NCI-H2081 treated with DMSO at 0.1 percent for 48 hours (cell line): ENCODE measurements at regions not wholly inside any gene's neighbourhood (a gene's known extent, or its start where the extent isn't known, plus 50 kb on each side); places are given as distances from the start of the nearest gene placed in this dataset.

Experiments used
- DNase-seq: peaks from one replicate; lab custom pipeline; 2025; lab: John Stamatoyannopoulos, UW

DNA sequence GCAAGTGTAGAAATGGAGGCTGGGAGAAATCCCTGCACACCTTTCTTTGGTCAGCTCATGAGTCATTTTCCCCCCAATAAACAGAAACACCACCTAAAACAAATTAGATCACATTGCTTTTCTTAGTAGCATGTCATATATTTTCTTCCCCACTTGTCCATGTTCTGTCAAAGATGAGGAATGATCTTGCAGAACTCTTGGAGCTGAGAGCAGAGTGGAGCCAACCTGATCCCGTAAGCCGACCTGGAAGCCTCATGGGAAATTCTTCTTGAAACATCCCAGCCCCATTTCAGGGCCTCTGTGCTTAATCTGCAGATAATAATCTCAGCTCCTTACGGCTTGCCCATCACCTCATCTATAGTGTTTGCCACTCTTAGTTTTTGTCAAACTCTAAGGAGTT lies 284.6 kb upstream of the ELAC2 start:
- no peak for DNase-seq

DNA sequence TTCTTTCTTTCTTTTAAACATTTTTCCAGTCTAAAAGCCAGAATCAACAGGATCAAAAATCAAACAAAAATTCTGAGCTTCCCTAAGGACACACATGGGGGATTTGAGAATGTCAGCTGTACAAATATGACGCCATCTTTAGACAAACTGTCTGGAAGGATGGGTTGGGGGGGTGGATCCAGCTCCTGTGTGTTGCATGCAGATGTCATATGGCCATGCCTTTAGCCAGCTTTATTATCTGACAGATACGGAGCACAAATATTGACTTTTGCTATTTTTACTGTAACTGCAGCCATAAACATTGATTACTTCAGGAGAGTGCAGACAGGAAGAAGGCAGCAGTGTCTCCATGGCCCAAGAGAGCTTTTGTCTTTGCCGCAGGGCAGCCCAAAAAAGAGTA lies 279.4 kb upstream of the ELAC2 start:
- peak; percentile 22 for DNase-seq

DNA sequence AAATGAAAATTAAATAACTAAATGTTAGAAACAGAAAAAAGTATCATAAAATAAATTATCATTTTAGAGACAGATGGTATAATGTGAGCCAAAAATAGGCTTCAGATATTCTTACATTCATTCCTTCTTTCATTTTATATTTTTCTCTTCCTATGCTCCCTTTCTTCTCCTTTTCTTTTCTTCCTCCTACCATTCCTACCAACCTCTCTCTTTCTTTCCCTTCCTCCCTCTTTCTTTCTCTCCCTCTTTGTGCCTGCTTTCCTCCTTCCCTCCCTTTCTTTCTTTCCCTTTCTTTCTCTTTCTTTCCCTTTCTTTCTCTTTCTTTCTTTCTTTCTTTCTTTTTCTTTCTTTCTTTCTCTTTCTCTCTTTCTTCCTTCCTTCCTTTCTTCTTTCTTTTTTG lies 275.6 kb upstream of the ELAC2 start:
- DNase-seq = no peak

DNA sequence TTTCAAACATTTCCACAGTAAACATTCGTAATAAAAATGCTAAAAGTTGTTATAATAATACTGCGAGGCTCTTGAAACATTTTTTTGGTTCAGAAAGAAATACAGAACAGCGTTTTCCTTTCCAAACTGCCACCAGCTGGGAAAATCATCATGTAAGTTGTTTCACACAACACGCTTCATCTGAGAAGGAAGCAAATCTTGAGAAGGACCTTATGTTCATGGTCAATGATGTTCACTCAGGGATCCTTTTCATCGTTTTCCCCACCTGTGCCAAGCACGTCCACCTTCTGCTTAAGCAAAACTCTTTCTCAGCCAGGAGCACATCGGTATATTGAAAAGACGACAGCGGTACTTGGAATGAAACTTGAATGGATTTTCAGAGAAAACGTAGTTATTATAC lies 274.5 kb upstream of the ELAC2 start:
- no peak for DNase-seq

DNA sequence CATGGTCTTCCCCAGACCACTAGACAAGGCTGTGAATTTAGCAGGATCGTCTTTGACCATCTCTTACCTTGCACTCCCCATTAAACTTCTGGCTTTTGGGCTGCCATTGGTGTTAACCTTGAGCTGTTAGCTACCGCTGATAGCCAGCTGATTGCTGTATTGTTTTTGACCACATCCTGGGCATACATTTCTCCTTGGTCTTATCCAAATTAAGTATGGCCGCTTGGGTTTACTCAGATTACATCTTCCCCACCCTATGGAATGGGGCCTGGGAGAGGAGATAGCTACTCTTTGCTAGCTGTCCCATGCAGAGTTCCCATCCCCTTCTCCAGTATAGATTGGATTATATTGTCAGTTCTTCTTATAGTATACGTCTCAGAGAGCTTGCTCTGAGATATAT lies 270.4 kb upstream of the ELAC2 start:
- no peak for DNase-seq

DNA sequence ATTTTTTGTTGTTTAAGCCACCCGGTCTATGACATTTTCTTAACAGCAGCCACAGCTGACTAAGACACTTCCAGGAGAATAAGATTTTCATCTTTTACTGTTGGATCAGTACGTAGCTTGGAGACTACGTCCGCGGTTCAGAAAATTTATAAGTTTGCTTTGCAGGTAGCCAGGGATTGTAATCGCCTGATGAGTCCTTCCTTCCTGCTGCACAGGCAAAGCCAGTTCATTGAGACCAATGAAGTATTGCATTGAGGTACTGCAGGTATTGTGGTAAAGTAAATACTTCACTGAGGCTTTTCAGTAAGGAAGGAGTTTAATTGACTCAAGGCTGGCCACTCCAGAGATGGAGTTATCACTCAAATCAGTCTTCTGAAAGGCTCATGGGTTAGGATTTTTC lies 269.4 kb upstream of the ELAC2 start:
- no peak for DNase-seq

DNA sequence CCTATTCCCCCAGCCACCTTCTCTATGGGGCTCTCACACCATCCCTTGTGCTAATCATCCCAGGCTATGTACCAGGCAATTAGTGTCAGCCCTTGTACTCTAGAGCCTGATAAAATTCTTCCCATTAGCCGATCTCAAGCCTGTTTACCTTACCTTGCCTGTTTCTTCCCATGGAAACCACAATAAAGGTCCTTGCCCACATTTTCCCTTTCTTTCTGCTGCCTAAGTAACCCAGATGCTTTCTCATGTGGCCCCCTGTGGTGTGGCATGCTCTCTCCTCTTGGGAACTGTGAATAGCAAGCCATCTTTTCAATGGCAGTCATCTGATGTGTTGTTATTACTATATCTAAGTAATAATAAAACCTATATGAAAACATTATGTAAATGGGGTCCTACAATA lies 265.8 kb upstream of the ELAC2 start:
- no peak for DNase-seq

DNA sequence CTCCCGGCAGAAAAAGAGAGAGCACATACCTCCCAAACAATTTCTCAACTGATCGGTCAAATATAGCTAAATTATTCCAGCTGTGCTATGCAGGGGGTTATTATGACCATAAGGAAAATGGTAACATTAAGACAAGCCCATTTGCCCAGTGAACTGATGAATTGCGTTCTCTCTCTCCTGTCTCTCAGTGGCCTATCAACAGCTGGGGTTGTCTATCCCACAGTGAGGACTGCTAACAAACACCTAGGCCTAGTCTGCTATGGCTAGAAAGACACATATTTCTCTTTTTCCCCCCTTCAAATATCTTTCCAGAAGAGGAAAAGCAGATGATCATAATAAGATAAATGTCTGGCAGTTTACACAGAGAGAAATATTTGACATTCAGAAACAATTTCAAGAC lies 263.8 kb upstream of the ELAC2 start:
- no peak for DNase-seq

DNA sequence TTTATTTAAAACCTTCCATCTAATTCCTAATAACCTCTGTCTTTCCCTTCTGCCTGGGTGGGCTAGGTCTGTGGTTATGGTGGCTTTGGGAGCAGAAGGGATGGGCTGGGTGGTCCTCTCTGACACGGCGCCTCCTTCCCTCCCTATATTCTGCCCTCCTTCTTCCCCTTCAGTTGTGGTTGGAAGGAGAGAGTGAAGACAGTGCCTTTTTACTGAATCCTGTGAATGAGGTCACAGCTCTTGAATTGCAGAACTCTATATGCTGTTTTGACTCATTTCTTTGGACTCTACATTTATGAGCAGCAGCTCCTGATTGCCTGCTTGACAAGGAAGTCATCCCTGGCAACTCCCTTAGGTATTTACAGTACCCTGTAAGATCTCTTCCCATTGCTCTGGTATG lies 256.0 kb upstream of the ELAC2 start:
- DNase-seq = no peak

DNA sequence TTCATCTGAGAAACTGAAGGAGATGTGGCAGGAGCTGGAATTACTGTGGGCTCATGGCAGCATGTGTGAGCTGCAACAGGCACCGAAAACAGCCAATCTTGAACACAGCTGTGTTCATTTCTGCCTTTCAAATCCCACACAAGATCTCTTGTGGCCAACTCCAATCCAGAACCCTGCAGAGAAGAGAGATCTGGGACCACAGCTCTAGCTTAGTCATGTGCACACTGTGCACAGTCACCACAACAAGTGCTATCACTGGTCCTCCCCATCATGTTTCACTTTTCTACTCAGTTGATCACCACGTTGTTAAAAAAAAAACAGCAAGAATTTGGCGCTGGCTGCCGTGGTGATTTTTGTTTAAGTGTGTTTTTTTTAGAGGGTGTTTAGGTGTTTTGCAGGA lies 254.5 kb upstream of the ELAC2 start:
- DNase-seq = no peak

DNA sequence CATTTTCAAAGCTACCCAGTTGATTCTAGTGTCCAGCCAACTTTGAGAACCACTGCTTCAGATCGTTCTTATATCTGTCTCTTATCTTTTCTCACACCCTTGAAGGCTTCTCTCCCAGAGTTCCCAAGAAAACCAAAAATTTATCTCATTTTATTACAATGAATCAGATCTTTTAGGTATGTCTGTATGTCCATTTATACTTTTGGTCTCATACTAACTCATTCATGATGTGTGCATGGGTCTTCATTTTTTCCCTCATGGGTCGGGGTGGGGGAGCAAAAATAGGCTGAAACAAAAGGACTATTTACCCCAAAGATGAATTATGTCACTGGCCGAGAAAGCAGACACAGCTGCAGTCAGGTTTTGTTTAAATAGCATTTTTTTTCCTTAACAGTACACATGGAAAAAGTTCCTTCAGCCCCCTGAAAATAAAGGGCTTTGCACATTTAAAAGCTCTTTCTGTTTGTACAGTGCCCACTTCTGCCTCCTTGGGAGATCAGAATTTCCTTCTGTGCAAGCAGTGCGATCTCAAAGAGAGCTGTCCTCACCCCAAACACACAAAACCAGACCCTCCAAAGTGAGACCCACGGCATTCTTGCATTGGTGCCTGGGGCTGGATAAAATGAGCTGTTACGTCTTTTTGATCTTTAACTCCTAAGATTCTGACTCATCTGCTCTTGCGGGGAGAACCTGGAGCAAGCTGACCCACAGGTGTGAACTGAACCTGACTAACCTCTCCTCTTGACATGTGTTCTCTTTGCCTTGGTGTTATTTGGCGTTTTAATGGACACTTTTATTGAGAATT lies 251.2 kb upstream of the ELAC2 start:
- DNase-seq = no peak

DNA sequence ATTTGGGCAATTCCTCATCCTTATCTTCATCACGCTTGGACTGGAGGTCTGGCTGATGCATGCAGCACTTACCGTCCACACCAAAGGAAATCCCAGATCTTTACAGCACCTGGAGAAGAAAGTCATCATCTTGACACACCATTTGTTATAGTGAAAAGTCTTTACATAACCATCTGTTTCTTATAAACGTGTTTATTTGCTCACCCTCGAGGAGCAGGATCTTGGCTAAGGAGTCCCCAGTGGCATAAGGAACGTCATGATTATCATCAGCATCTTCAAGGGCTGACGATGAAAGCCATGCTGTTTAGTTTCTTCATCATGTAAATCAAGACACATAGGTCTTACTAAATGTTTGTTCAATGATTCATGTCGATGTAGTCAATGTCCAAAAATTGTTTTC lies 248.8 kb upstream of the ELAC2 start:
- no peak for DNase-seq

DNA sequence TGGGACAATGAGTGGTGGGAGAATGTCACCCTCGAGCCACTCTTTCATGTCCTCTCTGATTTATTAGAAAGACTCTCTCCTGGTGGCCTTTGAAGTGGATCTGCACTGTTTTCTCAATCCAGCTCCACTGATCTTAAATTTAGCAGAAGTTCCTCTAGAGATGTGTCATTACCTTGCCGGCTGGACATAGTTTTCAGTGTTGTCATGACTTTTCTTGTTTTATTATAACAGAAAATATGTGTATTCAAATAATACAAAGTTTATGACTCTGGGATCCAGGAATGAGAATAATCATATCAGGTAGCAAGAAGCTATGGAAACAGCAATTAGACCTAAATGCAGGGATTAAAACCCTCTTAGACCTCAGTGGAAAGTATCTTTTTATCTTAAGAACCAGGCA lies 247.5 kb upstream of the ELAC2 start:
- no peak for DNase-seq

DNA sequence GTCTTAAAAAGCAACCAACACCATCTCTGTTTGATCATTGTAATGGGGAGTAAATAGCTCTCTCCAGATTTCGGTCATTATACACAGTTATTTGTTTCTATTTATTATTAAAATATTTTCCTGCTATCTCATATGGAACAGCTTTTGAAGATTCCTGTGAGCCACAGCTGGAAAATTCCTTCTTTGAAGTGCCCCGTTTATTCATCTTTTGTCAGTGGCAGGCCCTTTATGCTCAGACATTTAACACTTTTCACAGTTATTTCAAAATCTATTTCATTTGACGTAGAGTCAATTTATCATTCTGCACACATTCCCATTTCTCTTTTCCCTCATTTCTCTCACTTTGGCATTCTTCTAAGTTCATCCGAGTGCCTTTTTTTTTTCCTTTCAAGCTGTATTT lies 245.9 kb upstream of the ELAC2 start:
- DNase-seq = no peak

DNA sequence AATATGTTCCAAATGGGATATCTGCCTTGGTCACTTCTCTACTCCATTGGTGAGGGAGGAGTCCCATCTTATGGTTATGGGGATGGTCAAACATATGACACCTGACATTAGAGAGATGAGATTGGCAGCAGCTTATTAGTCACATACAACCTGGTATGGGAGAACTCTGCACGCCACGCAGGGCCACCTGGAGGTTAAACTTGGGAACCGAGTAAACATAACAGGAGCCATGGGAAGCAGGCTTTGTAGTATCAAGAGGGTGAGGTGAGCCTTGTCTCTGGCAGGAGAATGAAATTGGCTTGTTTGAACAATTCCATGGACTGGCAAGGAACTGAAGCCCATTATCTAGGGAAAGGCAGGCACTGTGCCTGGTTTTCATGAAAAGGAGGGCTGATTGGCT lies 238.7 kb upstream of the ELAC2 start:
- DNase-seq = no peak

DNA sequence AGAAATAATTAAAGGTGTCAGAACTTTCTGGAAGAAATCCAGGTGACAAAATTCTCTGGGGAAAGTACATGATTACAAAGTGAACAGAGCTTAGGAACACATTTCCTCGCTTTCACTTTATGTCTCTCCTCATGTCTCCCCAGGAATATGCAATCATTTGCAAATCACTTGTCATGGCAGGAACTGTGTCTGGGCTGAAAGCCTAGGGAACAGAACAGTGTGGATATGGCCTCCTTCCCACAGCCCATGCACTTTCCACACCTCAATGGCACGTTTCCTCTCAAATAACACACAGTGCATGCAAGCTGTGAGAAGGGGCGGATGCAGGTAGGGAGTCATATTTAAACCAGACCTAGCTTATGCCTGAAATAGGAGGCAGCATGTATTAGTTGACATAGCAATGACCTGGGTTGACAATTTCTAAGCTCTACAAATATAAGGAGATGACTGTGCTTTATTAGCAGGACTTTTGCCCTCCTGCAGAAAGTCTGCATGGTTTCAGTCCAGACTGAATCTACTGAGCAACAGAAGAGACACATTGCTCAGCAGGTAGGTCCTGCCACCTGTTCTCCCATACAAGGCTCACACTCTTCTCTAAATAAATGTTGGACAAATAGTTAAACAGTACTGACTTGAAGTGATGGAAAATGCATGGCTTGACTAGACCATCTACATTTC lies 236.0 kb upstream of the ELAC2 start:
- DNase-seq = no peak

DNA sequence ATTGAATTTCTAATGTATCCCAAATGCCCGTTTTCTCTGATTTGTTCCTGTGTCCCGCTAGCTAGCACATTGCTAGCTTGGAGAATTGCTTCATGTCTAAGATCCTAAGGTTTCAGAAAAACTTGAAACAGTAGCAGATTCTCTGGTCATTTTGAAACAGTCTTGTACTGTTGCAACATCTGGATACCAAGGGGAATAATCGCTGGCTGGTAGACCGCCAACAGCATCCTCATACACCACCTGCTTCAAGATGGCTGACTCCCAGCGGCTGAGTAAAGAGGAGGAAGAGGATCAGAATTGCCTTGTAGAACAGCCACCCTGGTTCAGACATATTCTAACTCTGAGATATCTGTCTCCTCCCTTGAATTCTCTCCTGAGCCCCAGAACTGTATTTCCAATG lies 226.7 kb upstream of the ELAC2 start:
- no peak for DNase-seq

DNA sequence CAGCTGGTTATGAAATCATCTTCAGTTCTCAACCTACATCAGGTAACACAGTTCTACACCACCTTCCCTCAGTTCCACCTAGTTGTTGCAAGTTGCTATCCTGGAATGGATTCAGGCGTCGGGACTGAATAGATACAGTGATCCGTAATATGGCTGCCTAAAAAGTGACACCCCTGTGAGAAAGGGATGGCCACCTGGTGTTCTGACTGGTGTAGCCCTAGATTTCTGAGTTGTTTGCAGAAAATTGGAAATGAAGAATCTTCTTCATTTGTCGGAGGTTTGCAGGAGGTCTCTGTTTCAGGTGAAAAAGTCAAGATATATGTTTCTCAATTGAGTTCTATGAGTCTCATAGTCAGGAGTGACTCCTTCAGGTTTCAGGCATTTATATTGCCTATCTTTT lies 225.8 kb upstream of the ELAC2 start:
- DNase-seq = no peak

DNA sequence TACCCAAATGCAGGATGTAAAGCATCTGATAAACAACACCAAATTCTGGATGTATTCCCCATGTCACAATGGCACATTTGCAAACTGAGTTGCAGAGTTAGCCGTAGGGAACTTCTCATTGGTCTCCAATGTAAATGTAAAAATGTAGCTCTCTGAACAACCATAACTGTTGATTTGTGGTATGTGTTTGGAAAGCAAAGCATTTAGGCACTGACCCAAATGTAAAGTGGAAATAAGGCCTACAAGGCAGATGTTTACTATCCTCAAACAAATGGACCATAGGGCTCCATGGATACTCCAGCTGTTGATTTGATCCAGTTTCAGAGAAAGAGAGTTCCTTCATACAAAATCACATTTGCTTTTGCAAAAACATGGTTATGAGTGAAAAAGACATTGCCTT lies 223.0 kb upstream of the ELAC2 start:
- no peak for DNase-seq

DNA sequence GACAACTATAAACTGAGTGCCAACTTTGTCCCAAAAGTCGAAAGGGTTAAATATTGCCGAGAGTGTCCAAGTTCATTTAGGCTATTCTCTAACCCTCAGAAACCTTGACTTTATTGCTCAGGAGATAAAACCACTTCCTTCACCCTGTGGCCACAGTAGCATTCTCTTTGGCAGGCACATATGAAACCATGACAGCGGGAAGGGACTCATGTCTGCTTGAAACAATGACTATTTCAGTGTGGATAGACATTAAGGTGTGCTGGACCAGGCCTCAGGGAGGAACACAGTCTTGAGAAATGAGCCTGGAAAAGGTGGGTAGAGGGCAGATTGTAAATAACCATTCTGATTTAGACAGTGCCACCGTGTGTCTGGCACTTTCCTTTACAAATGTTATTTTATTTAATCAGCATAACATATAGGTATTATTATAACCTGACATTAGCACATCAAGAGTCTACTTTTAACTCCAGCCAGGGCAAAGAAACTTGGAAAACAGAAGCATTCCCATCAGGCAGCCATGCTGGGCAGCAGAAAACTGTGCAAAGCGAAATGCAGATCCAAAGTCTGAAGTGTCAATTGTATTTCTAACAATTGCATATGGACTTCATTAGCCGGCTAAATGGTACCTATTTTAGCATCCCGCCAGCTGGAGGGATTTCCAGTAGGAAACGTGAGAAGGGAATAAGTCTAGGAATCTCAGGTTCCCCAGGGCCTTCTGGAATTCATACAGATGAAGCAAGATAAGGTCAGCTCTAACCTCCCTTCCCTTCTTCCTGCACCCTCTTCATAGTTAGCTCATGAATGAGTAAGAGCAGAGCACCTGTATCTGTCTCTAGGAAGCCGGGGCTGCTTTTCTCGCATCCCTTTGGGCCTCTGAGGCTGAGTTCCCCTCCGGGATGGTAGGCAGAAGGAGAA lies 212.8 kb upstream of the ELAC2 start:
- DNase-seq = no peak

DNA sequence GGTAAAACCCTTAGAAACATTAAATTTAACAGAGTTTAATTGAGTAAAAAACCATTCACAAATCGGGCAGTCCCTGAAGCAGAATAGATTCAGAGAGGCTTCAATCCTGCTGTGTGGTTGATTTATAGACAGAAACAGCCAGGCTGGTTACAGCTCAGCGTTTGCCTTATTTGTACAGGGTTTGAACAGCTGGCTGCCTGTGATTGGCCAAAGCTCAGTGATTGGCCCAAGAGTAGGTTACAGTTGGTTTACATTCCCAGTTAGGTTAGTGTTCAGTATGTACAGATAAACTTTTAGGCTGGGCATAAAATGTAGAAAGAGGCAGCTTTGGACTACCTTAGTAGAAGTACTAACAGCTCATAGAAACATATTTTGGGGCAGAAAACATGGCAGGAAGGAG lies 210.4 kb upstream of the ELAC2 start:
- DNase-seq = no peak

DNA sequence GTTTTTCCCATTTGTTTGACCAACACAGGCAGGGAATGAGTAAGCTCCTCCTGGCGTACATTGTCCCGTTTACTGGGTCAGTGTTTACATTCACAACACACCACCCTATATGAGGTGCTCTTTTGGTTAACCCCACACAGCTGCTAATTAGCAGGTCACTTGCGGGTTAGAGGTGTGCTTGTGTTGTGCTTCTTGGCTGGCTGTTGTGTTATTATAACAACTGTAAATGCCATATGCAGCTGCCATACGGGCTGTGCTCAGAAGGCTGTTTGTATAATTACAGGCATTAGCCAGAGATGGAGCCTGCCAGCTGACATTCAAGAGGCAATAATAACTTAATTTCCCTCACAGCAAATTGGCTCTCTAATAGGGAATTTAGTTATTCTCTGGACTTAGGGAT lies 205.1 kb upstream of the ELAC2 start:
- DNase-seq = peak; percentile 52

DNA sequence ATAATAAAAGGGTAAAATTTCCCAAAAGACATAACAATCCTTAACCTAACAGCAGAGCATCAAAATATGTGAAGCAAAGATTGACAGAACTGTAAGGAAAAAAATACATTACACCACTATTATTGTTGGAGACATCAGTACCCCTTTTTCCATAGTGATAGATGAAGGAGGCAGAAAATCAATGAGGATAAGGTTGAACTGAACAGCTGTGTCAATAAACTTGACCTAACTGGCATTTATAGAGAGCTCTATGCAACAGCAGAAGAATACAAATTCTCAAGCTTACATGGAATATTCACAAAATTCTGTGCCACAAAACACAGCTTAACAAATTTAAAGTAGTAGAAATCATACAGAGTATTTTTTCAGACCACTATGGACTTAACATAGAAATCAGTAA lies 195.0 kb upstream of the ELAC2 start:
- DNase-seq = no peak
